Small intestine (tissue), 7 donors: ENCODE measurements at regions not wholly inside any gene's neighbourhood (a gene's known extent, or its start where the extent isn't known, plus 50 kb on each side); places are given as distances from the start of the nearest gene placed in this dataset.

Experiments
- DNase-seq, 2 donors: peaks; one replicate each; pipeline versions ENCODE4 v3.0.0 to v3.0.0-alpha.2; 2013
- FAIRE-seq: peaks from 2 replicates; lab custom pipeline; 2012; peaks lifted over from hg19 to GRCh38; lab: Jason Lieb, UNC
- H3K27ac ChIP-seq, 3 donors: one replicate each; pipeline ENCODE4 v1.5.1; 2013; ENCODE audit warnings: low read length in 2 of 3, mild to moderate bottlenecking in 2 of 3, control low read depth in 1 of 3, inconsistent platforms in 1 of 3, low read depth in 1 of 3, moderate library complexity in 1 of 3
- H3K27me3 ChIP-seq, 3 donors: one replicate each; pipeline ENCODE4 v1.6.1; 2013; ENCODE audit warnings: low read length in 3 of 3, inconsistent platforms in 1 of 3; ENCODE audit not compliant: control insufficient read depth in 3 of 3, insufficient read depth in 3 of 3
- H3K36me3 ChIP-seq, 3 donors: one replicate each; pipeline ENCODE4 v1.6.1; 2013; ENCODE audit warnings: low read length in 3 of 3, inconsistent platforms in 1 of 3, low read depth in 1 of 3, mild to moderate bottlenecking in 1 of 3, moderate library complexity in 1 of 3; ENCODE audit not compliant: control insufficient read depth in 3 of 3, insufficient read depth in 2 of 3
- H3K4me1 ChIP-seq, 3 donors: one replicate each; pipeline ENCODE4 v1.6.1; 2013; ENCODE audit warnings: low read length in 2 of 3, inconsistent platforms in 1 of 3, low read depth in 1 of 3, mild to moderate bottlenecking in 1 of 3, moderate library complexity in 1 of 3; ENCODE audit not compliant: control insufficient read depth in 3 of 3, insufficient read depth in 2 of 3
- H3K4me3 ChIP-seq, 3 donors: one replicate each; pipeline ENCODE4 v1.5.1; 2013; ENCODE audit warnings: low read length in 3 of 3, control low read depth in 1 of 3, inconsistent platforms in 1 of 3, low read depth in 1 of 3, mild to moderate bottlenecking in 1 of 3, moderate library complexity in 1 of 3
- H3K9me3 ChIP-seq, 2 donors: one replicate each; pipeline ENCODE4 v1.6.1; 2013; ENCODE audit warnings: low read depth in 1 of 2, low read length in 1 of 2; ENCODE audit not compliant: control insufficient read depth in 2 of 2, insufficient read depth in 1 of 2
- WGBS, 3 donors: extraction: QIAGEN DNeasy Blood & Tissue Kit; methylation state at CpG; one replicate each; pipeline ENCODE4 v1.1.7; 2013; 5-methylcytosine and 5-hydroxymethylcytosine counted together
- donor health status: healthy with polysubstance abuse.
- donor health status: control.
- donor health status: control.
- donor health status: Bipolar disorder and iron deficiency.
- donor health status: healthy.

GRCh38 chr1:36735436-36735835 is 252.7 kb upstream of the CSF3R start:
- DNase-seq (no peak), FAIRE-seq (no peak)
- Histone ChIP-seq H3K36me3 (no peaks in the 10 kb centered on the region), H3K9me3 (no peaks in the 10 kb centered on the region), H3K4me1 (no peaks in the 10 kb centered on the region), H3K4me3 (no peak overlapping the region), H3K27me3 (peaks cover 2 to 11% (median 11%) of the 10 kb centered on the region in 3 donors), H3K27ac (no peak overlapping the region)
- WGBS, 3 donors = 76 to 80% (median 78%) methylated on average over 4 of the region's 4 CpGs

DNA sequence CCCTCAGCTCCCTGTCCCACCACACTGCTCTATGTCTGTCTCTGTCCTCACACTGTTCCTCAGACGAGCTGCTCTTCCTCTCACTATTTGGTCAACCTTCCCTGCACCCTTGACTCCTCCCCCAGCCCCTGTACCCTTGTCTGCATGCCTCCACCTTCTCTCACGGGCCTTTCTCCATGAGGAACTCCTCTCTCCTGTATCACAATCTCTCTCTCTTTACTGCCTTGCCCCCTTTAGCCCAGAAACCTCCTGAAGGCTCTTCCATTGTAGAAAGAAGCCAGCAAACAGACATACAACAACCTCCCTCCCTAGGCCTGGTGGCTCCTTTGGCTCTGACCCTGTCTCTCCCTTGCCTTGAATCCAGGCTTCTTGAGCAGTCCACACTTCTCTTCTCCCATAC is 251.6 kb upstream of the CSF3R start:
- peaks cover 2 to 15% (median 11%) of the 10 kb centered on the region in 3 donors for H3K27me3 ChIP-seq

DNA sequence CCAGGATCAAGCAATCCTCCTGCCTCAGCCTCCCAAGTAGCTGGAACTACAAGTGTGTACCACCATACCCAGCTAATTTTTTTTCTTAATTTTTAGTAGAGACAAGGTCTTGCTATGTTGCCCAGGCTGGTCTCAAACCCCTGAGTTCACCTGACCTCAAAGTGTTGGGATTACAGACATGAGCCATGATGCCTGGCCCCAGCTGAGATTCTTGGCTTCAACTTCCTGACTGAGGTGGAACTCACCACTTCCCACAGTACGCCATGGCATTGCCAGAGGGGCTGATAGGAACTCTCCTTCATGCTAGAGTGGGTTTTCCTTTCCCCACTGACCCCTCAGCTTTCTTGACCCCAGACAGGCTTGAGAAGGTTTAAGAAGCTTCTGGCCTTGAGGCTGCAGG is 251.0 kb upstream of the CSF3R start:
- H3K27ac ChIP-seq = no peak overlapping the region
- DNase-seq (no peak), FAIRE-seq (no peak)
- peaks cover 0 to 15% (median 12%) of the 10 kb centered on the region in 3 donors for H3K27me3 ChIP-seq
- no peaks in the 10 kb centered on the region for H3K9me3 ChIP-seq
- no peak overlapping the region for H3K4me3 ChIP-seq
- H3K4me1 ChIP-seq = no peaks in the 10 kb centered on the region
- no peaks in the 10 kb centered on the region for H3K36me3 ChIP-seq
- WGBS, 3 donors = 0% methylated on average over 1 of the region's 1 CpG

More for the DNA sequence above, 251.6 kb upstream of the CSF3R start:
- no peaks in the 10 kb centered on the region for H3K36me3 ChIP-seq
- H3K4me3 ChIP-seq = no peak overlapping the region
- FAIRE-seq (no peak), DNase-seq (no peak)
- WGBS, 3 donors = 23 to 39% (median 28%) methylated on average over 2 of the region's 2 CpGs
- no peak overlapping the region for H3K27ac ChIP-seq
- no peaks in the 10 kb centered on the region for H3K4me1 ChIP-seq
- no peaks in the 10 kb centered on the region for H3K9me3 ChIP-seq

GRCh38 chr1:36732015-36732356 is 249.3 kb upstream of the CSF3R start:
- 72 to 80% (median 74%) methylated on average over 5 of the region's 5 CpGs for WGBS, 3 donors
- H3K9me3 ChIP-seq = no peaks in the 10 kb centered on the region
- no peaks in the 10 kb centered on the region for H3K36me3 ChIP-seq
- FAIRE-seq (no peak), DNase-seq (no peak)
- no peaks in the 10 kb centered on the region for H3K4me1 ChIP-seq
- no peak overlapping the region for H3K27ac ChIP-seq
- no peak overlapping the region for H3K4me3 ChIP-seq
- peaks cover 0 to 12% (median 10%) of the 10 kb centered on the region in 3 donors for H3K27me3 ChIP-seq

- 47 to 58% (median 50%) methylated on average over 11 of the region's 11 CpGs for WGBS, 3 donors
- Histone ChIP-seq H3K4me3 (no peak overlapping the region), H3K4me1 (no peaks in the 10 kb centered on the region), H3K27ac (no peak overlapping the region), H3K36me3 (no peaks in the 10 kb centered on the region), H3K9me3 (no peaks in the 10 kb centered on the region), H3K27me3 (peaks cover 0 to 10% (median 6%) of the 10 kb centered on the region in 3 donors)
- no peak for DNase-seq
- no peak for FAIRE-seq
These were observed 248.7 kb upstream of the CSF3R start for GRCh38 chr1:36731226-36732014.

- Histone ChIP-seq H3K4me3 (no peak overlapping the region), H3K27me3 (peaks cover 0 to 10% (median 2%) of the 10 kb centered on the region in 3 donors), H3K9me3 (no peaks in the 10 kb centered on the region), H3K4me1 (no peaks in the 10 kb centered on the region), H3K36me3 (no peaks in the 10 kb centered on the region), H3K27ac (no peak overlapping the region)
- FAIRE-seq = no peak
- no peak for DNase-seq
- 73 to 84% (median 73%) methylated on average over 2 of the region's 2 CpGs for WGBS, 3 donors
These were observed 247.9 kb upstream of the CSF3R start for GRCh38 chr1:36730599-36730998.

DNA sequence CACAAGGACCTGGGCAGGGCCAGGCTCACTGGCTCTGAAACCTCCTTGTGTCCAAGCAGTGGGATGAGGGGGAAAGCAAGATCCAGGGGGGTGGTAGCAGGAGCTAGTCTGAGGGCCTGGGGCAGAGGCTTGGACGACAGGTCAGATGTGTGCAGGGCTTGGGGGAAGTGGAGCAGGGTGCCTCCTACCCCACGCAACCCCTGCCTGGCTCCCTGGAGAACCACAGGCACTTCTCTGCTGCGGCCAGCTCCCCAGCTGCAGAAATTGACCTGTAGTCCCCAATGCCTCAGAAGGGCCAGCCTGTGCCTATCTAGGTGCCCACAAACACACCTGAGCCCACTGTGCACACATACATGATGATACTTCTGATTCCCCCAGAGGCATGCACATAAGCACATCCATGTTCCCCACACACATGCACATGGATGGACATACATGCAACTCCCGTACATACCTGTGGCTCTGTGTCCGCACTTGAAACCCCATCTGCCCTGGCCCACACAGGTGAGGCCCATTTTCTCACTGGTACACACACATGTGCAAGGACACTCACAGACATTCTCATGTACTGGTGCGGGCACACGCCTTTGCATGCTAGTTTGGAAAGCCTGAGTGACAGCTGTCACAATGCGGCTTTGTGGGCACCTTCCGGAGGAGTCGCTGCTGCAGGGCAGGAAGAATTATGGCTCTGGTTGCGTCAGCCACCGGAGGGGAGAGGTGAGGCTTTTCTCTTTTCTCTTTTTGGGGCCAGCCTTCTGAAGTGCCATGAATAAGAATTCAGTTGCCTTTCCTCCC is 247.2 kb upstream of the CSF3R start:
- Histone ChIP-seq H3K27me3 (peaks cover 0 to 8% (median 2%) of the 10 kb centered on the region in 3 donors), H3K27ac (no peak overlapping the region), H3K4me1 (no peaks in the 10 kb centered on the region), H3K4me3 (no peak overlapping the region), H3K36me3 (no peaks in the 10 kb centered on the region), H3K9me3 (no peaks in the 10 kb centered on the region)
- FAIRE-seq (no peak), DNase-seq (no peak)
- 67 to 71% (median 68%) methylated on average over 12 of the region's 12 CpGs for WGBS, 3 donors

DNA sequence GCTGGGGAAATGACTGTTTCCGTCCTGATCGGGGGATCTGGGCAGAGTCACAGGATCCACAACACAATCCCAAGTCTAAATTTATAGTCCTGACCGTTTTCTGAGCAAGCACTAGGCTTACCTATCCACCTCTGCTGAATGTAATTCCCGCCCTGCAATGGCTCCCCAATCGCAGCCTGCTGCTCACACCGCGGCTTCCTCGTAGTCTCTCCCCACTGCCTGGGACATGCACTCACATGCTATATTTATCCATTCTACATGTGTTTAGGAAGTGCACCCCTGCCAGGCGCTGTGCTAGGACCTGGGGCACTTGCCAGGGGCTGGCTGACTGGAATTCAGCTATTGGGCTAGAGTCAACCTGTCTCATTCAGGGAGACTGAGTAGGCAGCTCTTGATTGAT is 246.6 kb upstream of the CSF3R start:
- WGBS, 3 donors = 61 to 71% (median 66%) methylated on average over 9 of the region's 9 CpGs
- H3K4me1 ChIP-seq = no peaks in the 10 kb centered on the region
- no peak overlapping the region for H3K4me3 ChIP-seq
- H3K9me3 ChIP-seq = no peaks in the 10 kb centered on the region
- H3K27me3 ChIP-seq = peaks cover 0 to 8% (median 2%) of the 10 kb centered on the region in 3 donors
- H3K36me3 ChIP-seq = no peaks in the 10 kb centered on the region
- DNase-seq (no peak), FAIRE-seq (no peak)
- no peak overlapping the region for H3K27ac ChIP-seq
